Frontal cortex (tissue), 3 donors: ENCODE measurements at regions not wholly inside any gene's neighbourhood (a gene's known extent, or its start where the extent isn't known, plus 50 kb on each side); places are given as distances from the start of the nearest gene placed in this dataset.

Experiments
- DNase-seq, 2 donors: peaks; one replicate each; pipeline ENCODE4 v3.0.0; 2012; ENCODE audit warnings: low spot score in 2 of 2
- FAIRE-seq: peaks from 2 replicates; lab custom pipeline; 2012; peaks lifted over from hg19 to GRCh38; lab: Jason Lieb, UNC
- donor health status: control.
- donor health status: control.
- donor health status: control.

DNA sequence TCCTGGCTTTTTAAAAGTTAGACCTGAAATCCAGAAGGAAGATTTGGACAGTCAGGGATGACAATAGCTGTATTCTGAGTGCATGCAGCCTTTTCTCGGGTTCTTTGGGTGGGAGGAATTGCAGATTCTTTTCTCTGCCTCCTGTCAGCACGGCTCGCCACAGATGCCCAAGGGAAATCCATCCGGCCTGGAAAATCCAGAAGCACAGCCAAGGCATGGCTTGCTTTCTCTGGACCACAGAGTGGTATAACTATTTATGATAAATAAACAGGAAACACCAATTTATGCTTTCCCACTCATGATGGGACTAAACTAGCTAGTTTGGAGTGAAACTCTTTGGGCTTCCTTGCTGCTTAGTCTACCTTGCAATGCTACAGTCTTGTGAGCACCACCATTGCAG, 59.1 kb downstream of the C9orf152 start:
- no peak for DNase-seq
- no peak for FAIRE-seq
